Kidney (tissue), 13 donors: ENCODE measurements at regions not wholly inside any gene's neighbourhood (a gene's known extent, or its start where the extent isn't known, plus 50 kb on each side); places are given as distances from the start of the nearest gene placed in this dataset.

ENCODE experiments used
- DNase-seq, 5 donors: peaks; one replicate each; pipeline ENCODE4 v3.0.0-alpha.2; 2013 to 2020
- FAIRE-seq: peaks from 2 replicates; lab custom pipeline; 2012; peaks lifted over from hg19 to GRCh38; lab: Jason Lieb, UNC
- H3K27ac ChIP-seq, 2 donors: one replicate each; pipeline ENCODE4 v1.7.0; 2013; ENCODE audit warnings: low read depth in 2 of 2, low read length in 2 of 2, inconsistent platforms in 1 of 2
- H3K27me3 ChIP-seq: one replicate; pipeline ENCODE4 v1.7.1; 2013; ENCODE audit warnings: low read length, inconsistent platforms; ENCODE audit not compliant: control insufficient read depth, insufficient read depth
- H3K36me3 ChIP-seq, 3 donors: one replicate each; pipeline versions ENCODE4 v1.7.0 to v1.7.1; 2013; ENCODE audit warnings: low read length in 3 of 3, control low read depth in 1 of 3, inconsistent platforms in 1 of 3; ENCODE audit not compliant: insufficient read depth in 3 of 3, control insufficient read depth in 2 of 3
- H3K4me1 ChIP-seq, 3 donors: one replicate each; pipeline versions ENCODE4 v1.7.0 to v1.7.1; 2013; ENCODE audit warnings: low read length in 3 of 3, inconsistent platforms in 1 of 3, low read depth in 1 of 3; ENCODE audit not compliant: control insufficient read depth in 2 of 3, insufficient read depth in 2 of 3
- H3K4me3 ChIP-seq, 3 donors: one replicate each; pipeline versions ENCODE4 v1.7.0 to v1.8.1; 2013; ENCODE audit warnings: low read length in 3 of 3, control low read depth in 1 of 3, inconsistent platforms in 1 of 3
- H3K9ac ChIP-seq, 3 donors: one replicate each; pipeline versions ENCODE4 v1.7.0 to v1.7.1; 2013; ENCODE audit warnings: low read length in 3 of 3, control low read depth in 1 of 3, inconsistent platforms in 1 of 3
- H3K9me3 ChIP-seq, 3 donors: one replicate each; pipeline versions ENCODE4 v1.7.0 to v1.7.1; 2013; ENCODE audit warnings: low read length in 3 of 3, control low read depth in 1 of 3, inconsistent platforms in 1 of 3; ENCODE audit not compliant: control insufficient read depth in 2 of 3, insufficient read depth in 1 of 3
- intact Hi-C: fragments of 100-400 bp; cut with DNase I; formaldehyde crosslinking; loops from one replicate; pipeline ENCODE4 v1.11.1; 2022
- TF ChIP-seq, protein P1 (sequence below): IDR thresholded peaks from 3 replicates; pipeline ENCODE4 v1.5.1; 2012; ENCODE audit warnings: mild to moderate bottlenecking, moderate library complexity, borderline replicate concordance; ENCODE audit not compliant: insufficient read depth; ENCODE audit errors: extremely low read depth
- donor health status: control.
- donor health status: control.
- donor health status: control.
- donor health status: control.
- donor health status: control.
- donor health status: DM: yes; HTN: yes; CAD: no.
- donor health status: Normal renal cell carcinoma (clear cell type).

DNA sequence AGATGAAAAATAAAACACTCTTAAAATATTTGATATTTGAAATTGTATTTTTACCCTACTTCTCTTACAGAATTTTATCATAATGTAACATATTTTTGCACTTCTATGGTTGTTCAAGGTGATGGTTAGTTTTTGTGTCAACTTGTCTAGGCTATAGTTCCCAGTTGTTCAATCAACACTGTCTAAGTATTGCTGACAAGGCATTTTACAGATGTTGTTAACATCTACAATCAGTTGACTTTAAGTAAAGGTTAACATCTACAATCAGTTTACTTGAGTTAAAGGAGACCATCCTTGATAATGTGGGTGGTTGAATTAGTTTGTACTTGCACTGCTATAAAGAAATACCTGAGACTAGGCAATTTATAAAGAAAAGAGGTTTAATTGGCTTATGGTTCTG, 206.5 kb downstream of the AEBP2 start:
- intact Hi-C loops, result no loop called here
- DNase-seq, result no peak
- TF ChIP-seq, protein P1, sequence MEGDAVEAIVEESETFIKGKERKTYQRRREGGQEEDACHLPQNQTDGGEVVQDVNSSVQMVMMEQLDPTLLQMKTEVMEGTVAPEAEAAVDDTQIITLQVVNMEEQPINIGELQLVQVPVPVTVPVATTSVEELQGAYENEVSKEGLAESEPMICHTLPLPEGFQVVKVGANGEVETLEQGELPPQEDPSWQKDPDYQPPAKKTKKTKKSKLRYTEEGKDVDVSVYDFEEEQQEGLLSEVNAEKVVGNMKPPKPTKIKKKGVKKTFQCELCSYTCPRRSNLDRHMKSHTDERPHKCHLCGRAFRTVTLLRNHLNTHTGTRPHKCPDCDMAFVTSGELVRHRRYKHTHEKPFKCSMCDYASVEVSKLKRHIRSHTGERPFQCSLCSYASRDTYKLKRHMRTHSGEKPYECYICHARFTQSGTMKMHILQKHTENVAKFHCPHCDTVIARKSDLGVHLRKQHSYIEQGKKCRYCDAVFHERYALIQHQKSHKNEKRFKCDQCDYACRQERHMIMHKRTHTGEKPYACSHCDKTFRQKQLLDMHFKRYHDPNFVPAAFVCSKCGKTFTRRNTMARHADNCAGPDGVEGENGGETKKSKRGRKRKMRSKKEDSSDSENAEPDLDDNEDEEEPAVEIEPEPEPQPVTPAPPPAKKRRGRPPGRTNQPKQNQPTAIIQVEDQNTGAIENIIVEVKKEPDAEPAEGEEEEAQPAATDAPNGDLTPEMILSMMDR, result no peak
- Histone ChIP-seq H3K4me3 (no peak overlapping the region), H3K27me3 (no peaks in the 10 kb centered on the region), H3K27ac (no peak overlapping the region), H3K9ac (no peak overlapping the region), H3K9me3 (no peaks in the 10 kb centered on the region), H3K36me3 (no peaks in the 10 kb centered on the region), H3K4me1 (no peaks in the 10 kb centered on the region)
- no peak for FAIRE-seq

- Histone ChIP-seq H3K4me1 (no peaks in the 10 kb centered on the region), H3K9me3 (no peaks in the 10 kb centered on the region), H3K36me3 (no peaks in the 10 kb centered on the region), H3K9ac (no peak overlapping the region), H3K4me3 (no peak overlapping the region), H3K27me3 (no peaks in the 10 kb centered on the region), H3K27ac (no peak overlapping the region)
- FAIRE-seq, result no peak
- TF ChIP-seq, protein P1, result no peak
- no peak for DNase-seq
- intact Hi-C loops, result no loop called here
Measured at GRCh38 chr12:19646599-19646998, 207.3 kb downstream of the AEBP2 start.

DNA sequence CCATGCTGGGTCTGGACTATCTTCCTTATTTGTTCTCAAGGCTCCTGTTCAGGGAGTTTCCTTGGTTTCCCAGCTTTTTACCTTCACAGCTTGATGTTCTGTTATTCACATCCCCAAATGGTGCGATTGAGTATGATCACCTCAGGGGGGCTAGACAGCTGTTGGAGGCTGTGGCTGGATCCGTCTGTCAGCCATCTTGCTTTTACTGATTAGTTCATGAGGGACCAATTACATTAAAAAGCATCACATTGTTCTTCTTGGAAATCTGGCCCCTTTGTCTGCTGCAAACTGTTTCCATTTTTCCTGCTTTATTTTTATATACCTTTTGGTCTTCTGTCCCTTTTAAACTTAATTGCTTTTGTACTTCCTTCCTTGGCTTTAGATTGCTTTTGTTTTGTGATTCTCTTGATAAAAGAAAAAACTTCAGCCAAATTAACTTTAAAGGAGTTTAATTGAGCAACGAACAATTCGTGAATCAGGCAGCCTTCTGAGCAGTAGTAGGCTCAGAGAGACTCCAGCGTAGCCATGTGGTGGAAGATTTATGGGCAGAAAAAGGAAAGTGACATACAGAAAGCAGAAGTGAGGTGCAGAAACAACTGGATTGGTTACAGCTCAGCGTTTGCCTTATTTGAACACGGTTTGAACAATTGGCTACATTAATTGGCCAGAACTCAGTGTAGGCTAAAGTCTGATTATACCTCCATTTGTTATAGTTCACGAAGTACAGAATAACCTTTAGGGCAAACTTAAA, 208.7 kb downstream of the AEBP2 start:
- DNase-seq, result peak in 1 of 5 donors; percentile 49
- no peak for FAIRE-seq
- no peaks in the 10 kb centered on the region for H3K9me3 ChIP-seq
- H3K27ac ChIP-seq, result no peak overlapping the region
- intact Hi-C loops, result no loop called here
- H3K9ac ChIP-seq, result no peak overlapping the region
- no peaks in the 10 kb centered on the region for H3K36me3 ChIP-seq
- TF ChIP-seq, protein P1, result no peak
- H3K27me3 ChIP-seq, result no peaks in the 10 kb centered on the region
- no peaks in the 10 kb centered on the region for H3K4me1 ChIP-seq
- no peak overlapping the region for H3K4me3 ChIP-seq

DNA sequence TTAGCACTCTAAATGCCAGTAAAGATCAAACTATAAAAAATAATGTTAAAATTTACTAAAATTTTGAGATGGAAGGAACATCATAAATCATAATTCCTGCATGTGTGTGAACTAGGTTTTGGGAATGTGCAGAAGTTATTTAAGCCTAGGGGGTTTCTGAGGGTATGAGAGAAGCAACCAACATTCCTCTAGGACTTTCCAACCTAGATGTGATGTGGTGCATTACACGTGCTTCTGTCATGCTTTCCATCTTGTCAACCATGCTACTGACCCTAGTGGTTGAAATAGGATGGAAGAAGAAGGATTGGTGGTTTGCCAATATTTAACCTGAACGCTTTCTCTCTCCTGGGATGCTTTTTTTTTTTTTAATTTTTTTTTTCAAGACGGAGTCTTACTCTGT, 209.3 kb downstream of the AEBP2 start:
- DNase-seq, result no peak
- no peak for FAIRE-seq
- Histone ChIP-seq H3K4me3 (no peak overlapping the region), H3K9ac (no peak overlapping the region), H3K27ac (no peak overlapping the region), H3K27me3 (no peaks in the 10 kb centered on the region), H3K9me3 (no peaks in the 10 kb centered on the region), H3K36me3 (no peaks in the 10 kb centered on the region), H3K4me1 (no peaks in the 10 kb centered on the region)
- intact Hi-C loops, result no loop called here
- TF ChIP-seq, protein P1, result no peak
